Amniotic stem cell (primary cell): ENCODE measurements at regions not wholly inside any gene's neighbourhood (a gene's known extent, or its start where the extent isn't known, plus 50 kb on each side); places are given as distances from the start of the nearest gene placed in this dataset.

Experiments
- DNase-seq: peaks from one replicate; lab custom pipeline; 2025; lab: John Stamatoyannopoulos, UW

- no peak for DNase-seq
Measured at GRCh38 chr5:111887706-111888105, 130.7 kb upstream of the NREP start.

GRCh38 chr5:111869681-111870080 lies 112.7 kb upstream of the NREP start:
- DNase-seq: no peak

- DNase-seq: no peak
Measured at GRCh38 chr5:111865356-111865755, 108.4 kb upstream of the NREP start.

- no peak for DNase-seq
Measured at GRCh38 chr5:111863801-111864200, 106.8 kb upstream of the NREP start.

GRCh38 chr5:111859533-111860270 lies 102.7 kb upstream of the NREP start:
- no peak for DNase-seq

GRCh38 chr5:111859031-111859430 lies 102.0 kb upstream of the NREP start:
- no peak for DNase-seq

GRCh38 chr5:111857623-111858022 lies 100.6 kb upstream of the NREP start:
- DNase-seq: no peak

- DNase-seq: no peak
Measured at GRCh38 chr5:111856876-111857466, 100.0 kb upstream of the NREP start.

GRCh38 chr5:111855356-111855755 lies 98.4 kb upstream of the NREP start:
- no peak for DNase-seq

GRCh38 chr5:111854186-111854585 lies 97.2 kb upstream of the NREP start:
- no peak for DNase-seq

GRCh38 chr5:111853748-111854147 lies 96.8 kb upstream of the NREP start:
- no peak for DNase-seq

GRCh38 chr5:111851631-111852548 lies 94.9 kb upstream of the NREP start:
- DNase-seq: no peak

GRCh38 chr5:111848476-111848875 lies 91.5 kb upstream of the NREP start:
- no peak for DNase-seq

- no peak for DNase-seq
Measured at GRCh38 chr5:111847052-111847925, 90.3 kb upstream of the NREP start.

- DNase-seq: no peak
Measured at GRCh38 chr5:111840036-111840674, 83.2 kb upstream of the NREP start.

- no peak for DNase-seq
Measured at GRCh38 chr5:111839438-111839837, 82.4 kb upstream of the NREP start.

- DNase-seq: no peak
Measured at GRCh38 chr5:111836426-111836825, 79.4 kb upstream of the NREP start.

- DNase-seq: no peak
Measured at GRCh38 chr5:111834926-111835599, 78.1 kb upstream of the NREP start.

- peak; percentile 25 for DNase-seq
Measured at GRCh38 chr5:111830333-111830732, 73.3 kb upstream of the NREP start.

GRCh38 chr5:111829701-111830100 lies 72.7 kb upstream of the NREP start:
- peak; percentile 24 for DNase-seq

GRCh38 chr5:111826064-111826463 lies 69.1 kb upstream of the NREP start:
- DNase-seq: no peak
